Uterus (tissue), 3 donors: ENCODE measurements at regions not wholly inside any gene's neighbourhood (a gene's known extent, or its start where the extent isn't known, plus 50 kb on each side); places are given as distances from the start of the nearest gene placed in this dataset.

Source experiments
- DNase-seq, 2 donors: peaks; one replicate each; pipeline ENCODE4 v3.0.0-alpha.2; 2019 to 2020
- H3K27ac ChIP-seq, 2 donors: fragments of 200-600 bp; sonication (generic); 1 replicate in 1 of 2; 2 replicates in 1 of 2; pipeline ENCODE4 v1.5.1; 2016 to 2018
- H3K27me3 ChIP-seq, 2 donors: fragments of 200-600 bp; sonication (generic); one replicate each; pipeline ENCODE4 v1.5.1; 2018 to 2019; ENCODE audit warnings: control low read depth in 1 of 2
- H3K36me3 ChIP-seq, 2 donors: fragments of 200-600 bp; sonication (generic); one replicate each; pipeline ENCODE4 v1.5.1; 2019; ENCODE audit warnings: control low read depth in 1 of 2
- H3K4me1 ChIP-seq, 2 donors: fragments of 200-600 bp; sonication (generic); one replicate each; pipeline ENCODE4 v1.5.1; 2018 to 2019; ENCODE audit warnings: control low read depth in 1 of 2
- H3K4me3 ChIP-seq, 2 donors: fragments of 200-600 bp; sonication (generic); 1 replicate in 1 of 2; 2 replicates in 1 of 2; pipeline ENCODE4 v1.5.1; 2018 to 2019; ENCODE audit warnings: mild to moderate bottlenecking in 1 of 2
- H3K9me3 ChIP-seq, 2 donors: fragments of 200-600 bp; sonication (generic); one replicate each; pipeline ENCODE4 v1.5.1; 2019; ENCODE audit warnings: control low read depth in 1 of 2
- POLR2A ChIP-seq, 2 donors: fragments of 450-650 bp; IDR thresholded peaks; one replicate each; pipeline ENCODE4 v1.6.1; 2016; ENCODE audit warnings: antibody characterized with exemption in 2 of 2, mild to moderate bottlenecking in 1 of 2, moderate library complexity in 1 of 2
- intact Hi-C: fragments of 100-400 bp; cut with DNase I; formaldehyde crosslinking; loops from one replicate; pipeline ENCODE4 v1.15.1; 2023; ENCODE audit warnings: low total_unique reads
- TF ChIP-seq, protein P1 (sequence below), 4 experiments: fragments of 200-600 bp in 2 of 4; fragments of 450-650 bp in 2 of 4; sonication (generic) in 2 of 4; IDR thresholded peaks; one replicate each; pipeline ENCODE4 v1.5.1; 2016 to 2019; ENCODE audit warnings: antibody characterized with exemption in 4 of 4, mild to moderate bottlenecking in 2 of 4, moderate library complexity in 1 of 4
- donor health status: DM: yes; HTN: yes; CAD: no.

DNA sequence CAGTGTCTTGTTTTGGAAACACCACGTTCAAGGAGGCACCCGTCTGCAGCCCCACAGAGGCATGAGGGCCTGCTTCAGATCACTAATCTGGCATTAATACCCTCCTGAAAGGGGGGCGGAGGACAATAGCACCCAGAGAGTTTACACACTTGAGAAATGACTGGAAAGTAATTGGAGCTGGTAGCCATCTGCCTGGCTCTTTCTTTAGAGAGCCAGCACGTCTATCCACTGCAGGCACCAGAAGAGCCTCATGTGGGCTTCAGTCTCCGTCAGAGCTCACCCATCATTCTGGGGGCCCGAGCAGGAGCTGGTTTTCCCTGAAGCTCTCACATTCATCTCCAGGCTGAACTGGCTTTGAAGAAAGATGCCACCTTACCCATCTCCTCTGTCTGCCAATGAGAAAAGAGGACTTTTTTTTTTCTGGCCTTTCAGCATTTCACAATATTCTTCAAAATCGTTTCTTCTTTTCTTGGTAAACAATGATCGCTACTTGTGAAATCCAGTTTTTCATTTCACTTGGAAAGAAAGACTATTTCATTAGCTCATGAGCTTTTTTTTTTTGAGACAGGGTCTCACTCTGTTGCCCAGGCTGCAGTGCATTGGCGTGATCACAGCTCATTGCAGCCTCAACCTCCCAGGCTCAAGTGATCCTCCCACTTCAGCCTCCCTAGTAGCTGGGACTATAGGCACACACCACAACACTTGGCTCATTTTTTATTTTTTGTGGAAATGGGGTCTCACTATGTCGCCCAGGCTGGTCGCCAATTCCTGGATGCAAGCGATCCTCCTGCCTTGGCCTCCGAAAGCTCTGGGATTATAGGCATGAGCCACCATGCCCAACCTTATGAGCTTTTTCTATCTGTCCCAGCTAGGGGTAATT is 124.7 kb upstream of the ZNF217 start:
- no peak overlapping the region for H3K27ac ChIP-seq
- no peak overlapping the region for H3K4me3 ChIP-seq
- DNase-seq, result no peak
- intact Hi-C loops, result no loop called here
- no peaks in the 10 kb centered on the region for H3K36me3 ChIP-seq
- no peak for TF ChIP-seq POLR2A (IDR thresholded peaks at IDR 0.05)
- TF ChIP-seq, protein P1, sequence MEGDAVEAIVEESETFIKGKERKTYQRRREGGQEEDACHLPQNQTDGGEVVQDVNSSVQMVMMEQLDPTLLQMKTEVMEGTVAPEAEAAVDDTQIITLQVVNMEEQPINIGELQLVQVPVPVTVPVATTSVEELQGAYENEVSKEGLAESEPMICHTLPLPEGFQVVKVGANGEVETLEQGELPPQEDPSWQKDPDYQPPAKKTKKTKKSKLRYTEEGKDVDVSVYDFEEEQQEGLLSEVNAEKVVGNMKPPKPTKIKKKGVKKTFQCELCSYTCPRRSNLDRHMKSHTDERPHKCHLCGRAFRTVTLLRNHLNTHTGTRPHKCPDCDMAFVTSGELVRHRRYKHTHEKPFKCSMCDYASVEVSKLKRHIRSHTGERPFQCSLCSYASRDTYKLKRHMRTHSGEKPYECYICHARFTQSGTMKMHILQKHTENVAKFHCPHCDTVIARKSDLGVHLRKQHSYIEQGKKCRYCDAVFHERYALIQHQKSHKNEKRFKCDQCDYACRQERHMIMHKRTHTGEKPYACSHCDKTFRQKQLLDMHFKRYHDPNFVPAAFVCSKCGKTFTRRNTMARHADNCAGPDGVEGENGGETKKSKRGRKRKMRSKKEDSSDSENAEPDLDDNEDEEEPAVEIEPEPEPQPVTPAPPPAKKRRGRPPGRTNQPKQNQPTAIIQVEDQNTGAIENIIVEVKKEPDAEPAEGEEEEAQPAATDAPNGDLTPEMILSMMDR (IDR thresholded peaks at IDR 0.05), result no peak
- H3K4me1 ChIP-seq, result no peaks in the 10 kb centered on the region
- no peaks in the 10 kb centered on the region for H3K9me3 ChIP-seq
- H3K27me3 ChIP-seq, result no peaks in the 10 kb centered on the region

- no peaks in the 10 kb centered on the region for H3K9me3 ChIP-seq
- H3K4me1 ChIP-seq, result no peaks in the 10 kb centered on the region
- no peaks in the 10 kb centered on the region for H3K36me3 ChIP-seq
- TF ChIP-seq, protein P1 (IDR thresholded peaks at IDR 0.05), result no peak
- no peak for TF ChIP-seq POLR2A (IDR thresholded peaks at IDR 0.05)
- no peak overlapping the region for H3K4me3 ChIP-seq
- DNase-seq, result no peak
- intact Hi-C loops, result no loop called here
- H3K27me3 ChIP-seq, result no peaks in the 10 kb centered on the region
- no peak overlapping the region for H3K27ac ChIP-seq
Observed at GRCh38 chr20:53716395-53716794, 122.8 kb upstream of the ZNF217 start.

GRCh38 chr20:53714524-53714923 is 120.9 kb upstream of the ZNF217 start:
- intact Hi-C loops, result no loop called here
- Histone ChIP-seq H3K27me3 (no peaks in the 10 kb centered on the region), H3K4me3 (no peak overlapping the region), H3K36me3 (no peaks in the 10 kb centered on the region), H3K4me1 (no peaks in the 10 kb centered on the region), H3K9me3 (no peaks in the 10 kb centered on the region), H3K27ac (no peak overlapping the region)
- DNase-seq, result no peak
- TF ChIP-seq, protein P1 (IDR thresholded peaks at IDR 0.05), result no peak
- TF ChIP-seq POLR2A (IDR thresholded peaks at IDR 0.05), result no peak

DNA sequence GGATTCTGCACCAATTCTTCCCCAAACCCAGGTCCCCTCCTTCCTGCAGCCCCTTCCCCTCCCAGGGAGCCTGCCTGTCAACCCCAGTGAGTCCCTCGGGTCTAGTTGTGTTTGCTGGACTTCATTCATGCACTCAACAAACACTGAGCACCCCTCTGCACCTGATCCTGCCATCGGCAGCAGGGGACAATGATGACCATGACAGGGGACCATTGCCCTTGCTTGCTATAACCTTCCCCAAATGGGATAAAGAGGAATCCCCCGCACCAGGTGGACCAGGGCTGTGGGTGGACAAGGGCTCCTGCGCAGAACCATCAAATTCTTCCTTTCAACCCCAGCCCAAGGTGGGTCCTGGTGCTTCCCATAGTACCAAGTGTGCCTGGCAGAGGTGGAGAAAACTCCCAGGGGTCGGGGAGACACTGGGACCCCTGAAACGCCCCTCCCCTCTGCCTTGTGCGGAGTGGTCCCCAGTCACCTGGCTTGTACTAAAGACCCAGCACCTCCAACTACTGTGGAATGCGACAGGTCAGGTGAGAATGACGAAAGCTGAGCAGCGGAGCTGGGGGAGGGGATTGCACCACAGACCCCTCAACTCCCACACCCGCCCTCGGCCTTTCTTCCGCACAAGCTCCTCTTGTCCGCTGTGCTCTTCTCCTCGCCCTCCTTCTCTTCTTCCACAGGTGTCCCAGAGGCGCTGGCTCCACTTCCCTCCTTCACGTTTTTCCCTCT is 119.9 kb upstream of the ZNF217 start:
- no peaks in the 10 kb centered on the region for H3K36me3 ChIP-seq
- no peak overlapping the region for H3K4me3 ChIP-seq
- intact Hi-C loops, result no loop called here
- H3K27me3 ChIP-seq, result no peaks in the 10 kb centered on the region
- TF ChIP-seq POLR2A (IDR thresholded peaks at IDR 0.05), result no peak
- TF ChIP-seq, protein P1 (IDR thresholded peaks at IDR 0.05), result no peak
- H3K27ac ChIP-seq, result no peak overlapping the region
- DNase-seq, result no peak
- no peaks in the 10 kb centered on the region for H3K4me1 ChIP-seq
- no peaks in the 10 kb centered on the region for H3K9me3 ChIP-seq
